Coronary artery (tissue), 2 donors: ENCODE measurements at regions not wholly inside any gene's neighbourhood (a gene's known extent, or its start where the extent isn't known, plus 50 kb on each side); places are given as distances from the start of the nearest gene placed in this dataset.

Experiments used
- DNase-seq: peaks from one replicate; pipeline ENCODE4 v3.0.0-alpha.2; 2017; ENCODE audit warnings: low spot score
- H3K27ac ChIP-seq, 2 donors: fragments of 200-600 bp; sonication (generic); one replicate each; pipeline ENCODE4 v1.5.1; 2016 to 2019
- H3K4me3 ChIP-seq: fragments of 200-600 bp; sonication (generic); 2 replicates; pipeline ENCODE4 v1.5.1; 2016; ENCODE audit warnings: mild to moderate bottlenecking, moderate library complexity
- CTCF ChIP-seq: fragments of 200-600 bp; sonication (generic); IDR thresholded peaks from one replicate; pipeline ENCODE4 v1.5.1; 2019; ENCODE audit warnings: antibody characterized with exemption

- Histone ChIP-seq H3K27ac (no peak overlapping the region), H3K4me3 (no peak overlapping the region)
- no peak for DNase-seq
- TF ChIP-seq CTCF: no peak
Measured at GRCh38 chr5:44641820-44642219, 166.9 kb upstream of the MRPS30 start.

GRCh38 chr5:44640945-44641456 is 167.7 kb upstream of the MRPS30 start:
- DNase-seq: no peak
- Histone ChIP-seq H3K27ac (no peak overlapping the region), H3K4me3 (no peak overlapping the region)
- no peak for TF ChIP-seq CTCF

DNA sequence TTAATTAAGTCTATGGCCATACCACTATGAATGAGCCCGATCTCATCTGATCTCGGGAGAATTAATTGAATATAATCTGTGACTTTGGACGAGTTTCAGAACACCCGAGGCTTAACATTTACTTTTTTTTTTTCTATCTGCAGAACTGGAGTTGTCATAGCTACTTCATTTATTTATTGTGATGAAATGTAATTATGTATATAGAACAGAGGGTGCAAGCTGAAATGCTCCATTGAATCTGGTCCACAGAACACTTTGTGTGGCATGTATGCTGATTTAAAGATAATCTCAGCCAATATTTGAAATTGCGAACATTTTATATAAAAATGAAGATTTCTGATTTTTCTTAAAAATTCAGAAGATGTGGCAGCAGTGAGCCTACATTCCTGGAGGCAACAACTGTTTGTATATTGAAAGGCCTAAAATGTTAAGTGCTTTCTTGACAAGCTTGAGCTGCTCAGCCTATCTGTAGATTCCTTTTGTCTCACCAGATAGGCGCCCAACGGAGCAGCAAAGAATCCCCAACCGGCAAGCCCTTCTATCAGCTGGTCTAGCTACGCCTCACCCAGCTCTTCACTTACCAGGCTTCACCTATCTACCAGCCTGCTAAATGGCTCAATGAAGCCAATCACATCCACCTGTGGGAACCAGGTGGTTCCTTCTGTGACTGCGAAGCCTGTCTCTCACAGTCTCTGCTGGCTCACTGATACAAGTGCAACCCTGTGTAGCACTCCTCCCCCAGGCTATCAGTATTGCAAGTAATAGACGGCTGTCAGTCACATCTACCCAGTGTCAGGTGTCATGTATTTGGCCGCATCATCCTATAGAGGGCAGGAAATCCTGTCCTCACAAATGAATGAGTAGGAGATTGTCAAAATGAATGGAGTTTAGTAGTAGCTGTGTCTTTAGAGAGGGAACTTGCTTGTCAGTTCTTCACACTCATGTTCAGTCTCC is 170.6 kb upstream of the MRPS30 start:
- no peak for DNase-seq
- Histone ChIP-seq H3K27ac (no peak overlapping the region), H3K4me3 (no peak overlapping the region)
- no peak for TF ChIP-seq CTCF

DNA sequence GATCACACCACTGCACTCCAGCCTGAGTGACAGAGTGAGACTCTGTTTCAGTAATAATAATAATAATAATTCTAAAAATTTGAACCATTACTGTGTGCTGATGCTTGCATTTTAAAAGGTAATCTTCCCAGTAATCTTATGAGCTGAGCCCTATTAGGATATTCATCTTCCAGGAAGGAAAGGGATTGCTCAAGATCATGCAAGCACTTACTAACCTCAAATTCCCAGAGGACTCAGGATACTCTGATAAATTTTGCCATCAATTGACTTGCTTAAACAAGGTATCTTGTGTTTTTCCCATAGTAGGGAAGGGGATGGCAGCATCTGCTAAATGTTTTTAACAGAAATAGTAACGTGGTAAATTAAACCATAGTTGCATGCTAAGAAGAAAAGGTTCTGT is 176.4 kb upstream of the MRPS30 start:
- Histone ChIP-seq H3K4me3 (no peak overlapping the region), H3K27ac (no peak overlapping the region)
- no peak for TF ChIP-seq CTCF
- DNase-seq: no peak

- Histone ChIP-seq H3K27ac (no peak overlapping the region), H3K4me3 (no peak overlapping the region)
- DNase-seq: no peak
- no peak for TF ChIP-seq CTCF
Measured at GRCh38 chr5:44626846-44627245, 181.9 kb upstream of the MRPS30 start.

DNA sequence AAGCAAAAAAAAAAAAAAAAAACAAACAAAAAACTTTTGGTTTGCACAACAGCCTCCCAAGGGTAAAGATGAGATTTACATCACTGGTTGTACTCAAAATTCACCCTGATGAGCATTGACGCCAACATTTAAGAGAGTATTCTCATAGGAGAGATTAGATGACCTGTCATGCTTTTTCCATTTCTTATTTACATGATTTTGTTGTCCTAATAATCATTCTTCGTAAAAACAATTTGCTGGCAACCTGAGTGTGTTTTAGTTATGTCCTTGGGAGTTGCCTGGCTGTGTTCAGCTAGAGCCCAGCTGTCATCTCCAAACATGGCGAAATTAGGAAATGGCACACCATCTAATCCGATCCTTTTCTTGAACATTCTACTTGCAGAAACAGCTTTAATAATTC is 186.4 kb upstream of the MRPS30 start:
- Histone ChIP-seq H3K4me3 (no peak overlapping the region), H3K27ac (no peak overlapping the region)
- DNase-seq: no peak
- TF ChIP-seq CTCF: no peak
